HG02623 (cell line): ENCODE measurements at regions not wholly inside any gene's neighbourhood (a gene's known extent, or its start where the extent isn't known, plus 50 kb on each side); places are given as distances from the start of the nearest gene placed in this dataset.

Experiments
- ATAC-seq: cut with Tn5 transposase; IDR thresholded peaks from one replicate; pipeline ENCODE4 v1.9.1; 2021; ENCODE audit warnings: moderate library complexity; ENCODE audit not compliant: unreplicated experiment

DNA sequence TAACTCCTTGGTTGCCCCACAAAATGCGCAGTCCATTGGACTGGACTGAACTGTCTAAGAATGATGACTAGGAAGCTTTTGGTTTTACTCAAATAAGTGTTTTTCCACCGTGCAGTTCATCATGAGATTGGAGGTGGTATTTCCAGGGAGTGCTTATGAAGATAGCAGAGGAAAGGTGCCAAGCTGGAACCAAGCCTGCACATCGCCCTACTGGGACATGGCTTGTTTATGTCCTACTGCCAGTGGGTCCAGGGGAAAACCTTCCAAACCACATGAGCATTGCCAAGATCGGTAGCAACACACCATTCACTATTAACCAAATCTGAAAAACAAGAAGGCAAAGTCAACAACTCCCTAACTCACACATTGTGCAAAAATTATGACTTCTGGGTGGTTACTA, 54.7 kb upstream of the DSCAM start:
- ATAC-seq: no peak

DNA sequence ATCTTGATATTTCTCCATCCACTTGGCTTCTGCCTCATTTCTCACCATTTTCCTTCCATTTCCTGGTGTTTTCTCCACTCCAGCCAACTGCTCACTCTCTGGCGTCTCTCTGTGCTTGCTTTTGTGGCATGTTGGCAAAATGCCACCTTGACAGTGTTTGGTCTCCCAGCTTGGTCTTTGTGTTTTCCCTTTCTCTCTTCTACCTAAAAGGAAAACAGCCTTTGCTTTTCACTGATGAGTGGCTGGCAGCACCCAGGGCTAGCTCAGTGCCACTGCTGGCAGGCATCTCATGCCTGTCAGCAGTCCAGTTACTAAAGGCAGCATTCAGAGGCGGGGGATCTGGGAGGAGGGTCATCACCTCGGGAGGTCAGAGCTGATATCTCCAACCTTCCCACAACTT, 55.3 kb upstream of the DSCAM start:
- ATAC-seq: no peak

DNA sequence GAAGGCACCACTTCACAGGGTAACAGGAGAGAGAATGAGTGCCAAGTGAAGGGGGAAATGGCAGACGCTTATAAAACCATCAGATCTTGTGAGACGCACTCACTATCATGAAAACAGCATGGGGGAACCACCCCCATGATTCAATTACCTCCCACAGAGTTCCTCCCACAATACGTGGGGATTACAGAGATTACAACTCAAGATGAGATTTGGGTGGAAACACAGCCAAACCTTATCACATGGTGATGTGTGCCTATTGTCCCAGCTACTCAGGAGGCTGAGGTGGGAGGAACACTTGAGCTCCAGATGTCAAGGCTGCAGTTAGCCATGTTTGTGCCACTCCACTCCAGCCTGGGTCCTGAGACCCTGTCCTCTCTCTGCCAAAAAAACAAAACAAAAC, 56.0 kb upstream of the DSCAM start:
- ATAC-seq: no peak

DNA sequence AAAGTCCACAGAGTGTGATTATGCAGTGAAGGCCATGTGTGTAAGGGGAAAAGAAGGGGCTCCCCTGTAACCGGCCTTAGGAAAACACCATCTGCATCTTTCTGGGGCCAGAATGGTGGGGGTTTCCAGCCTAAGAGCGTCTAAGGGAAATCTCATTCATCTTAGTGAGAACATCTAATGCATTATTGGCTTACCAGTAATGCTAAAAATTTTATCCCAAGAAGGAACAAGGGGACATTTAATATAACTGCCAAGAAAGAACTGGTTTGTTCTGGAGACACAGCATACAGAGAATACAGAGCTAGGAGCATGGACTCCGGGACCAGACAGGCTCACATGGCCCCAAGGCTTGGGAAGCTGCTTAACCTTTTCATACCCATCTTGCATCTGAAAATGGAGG, 58.3 kb upstream of the DSCAM start:
- no peak for ATAC-seq

DNA sequence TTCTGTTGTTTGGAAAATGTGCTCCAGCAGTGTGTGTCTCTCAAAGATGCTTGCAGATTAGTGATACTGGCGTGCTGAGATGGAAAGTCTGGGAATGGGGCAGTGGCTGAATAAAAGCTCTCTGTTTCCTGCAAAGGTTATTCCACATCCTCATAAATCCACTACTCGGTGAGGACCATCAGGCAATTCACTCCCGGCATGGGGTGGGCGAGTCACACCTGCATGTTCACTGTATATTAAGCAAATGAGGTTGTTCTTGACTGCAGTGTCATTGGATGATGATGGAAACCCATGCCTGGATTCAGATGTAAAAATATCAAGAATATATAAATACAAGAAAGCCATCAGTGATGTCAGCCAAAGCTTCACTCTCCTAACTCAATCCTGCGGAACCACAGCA, 65.4 kb upstream of the DSCAM start:
- no peak for ATAC-seq

DNA sequence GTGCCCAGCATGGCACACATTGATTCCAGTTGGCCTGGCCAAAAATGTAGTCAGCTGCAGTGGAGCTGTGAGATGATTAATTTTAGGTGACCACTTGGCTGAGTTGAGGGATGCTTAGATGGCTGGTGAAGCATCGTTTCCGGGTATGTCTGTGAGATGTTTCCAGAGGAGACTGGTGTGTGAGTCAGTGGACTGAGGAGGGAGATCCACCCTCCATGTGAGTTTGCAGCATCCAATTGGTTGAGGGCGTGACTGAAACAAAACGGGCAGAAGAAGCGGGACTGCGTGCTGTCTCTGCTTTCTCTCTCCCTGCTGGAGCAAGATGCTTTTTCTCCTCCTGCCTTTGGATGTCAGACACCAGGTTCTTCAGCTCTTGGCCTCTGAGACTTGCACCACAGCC, 68.2 kb upstream of the DSCAM start:
- ATAC-seq: no peak

DNA sequence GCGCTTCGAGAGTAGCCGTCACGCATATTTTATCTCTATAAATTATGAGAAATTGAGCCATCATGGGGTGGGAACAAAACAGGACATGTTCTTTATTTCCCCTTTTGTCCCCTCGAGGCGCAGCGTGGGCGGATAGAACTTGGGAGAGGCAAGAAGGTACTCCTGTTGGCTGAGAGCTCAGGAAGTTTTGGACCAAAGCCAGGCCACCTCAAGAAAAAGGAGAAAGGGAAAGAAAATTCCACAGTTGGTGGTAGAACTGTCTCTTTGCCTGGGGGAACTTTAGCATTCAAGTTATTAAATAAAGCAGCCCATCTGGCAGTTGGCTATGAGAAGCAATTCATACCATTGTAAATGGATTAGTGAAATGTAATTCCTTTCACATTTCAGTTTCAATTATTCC, 76.4 kb upstream of the DSCAM start:
- ATAC-seq: no peak

DNA sequence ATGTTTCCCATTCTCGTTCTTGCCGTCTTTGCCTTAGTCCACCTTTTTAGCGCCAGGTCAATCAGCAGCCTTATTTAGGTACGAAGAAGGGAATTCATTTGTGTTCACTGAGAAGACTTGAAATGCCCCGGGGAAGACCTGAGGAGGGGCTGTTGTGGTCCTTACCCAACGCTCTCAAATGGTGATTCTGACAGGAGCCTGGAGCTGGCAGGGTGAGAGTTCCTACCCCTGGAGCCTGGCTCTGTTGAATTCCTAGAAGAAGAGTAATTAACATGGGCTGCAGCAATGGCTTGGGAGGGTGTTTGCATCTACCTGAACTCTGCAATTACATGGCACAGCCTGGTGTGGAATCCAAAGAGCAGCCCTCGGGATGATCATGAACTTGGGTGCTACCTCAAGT, 76.9 kb upstream of the DSCAM start:
- ATAC-seq: no peak

DNA sequence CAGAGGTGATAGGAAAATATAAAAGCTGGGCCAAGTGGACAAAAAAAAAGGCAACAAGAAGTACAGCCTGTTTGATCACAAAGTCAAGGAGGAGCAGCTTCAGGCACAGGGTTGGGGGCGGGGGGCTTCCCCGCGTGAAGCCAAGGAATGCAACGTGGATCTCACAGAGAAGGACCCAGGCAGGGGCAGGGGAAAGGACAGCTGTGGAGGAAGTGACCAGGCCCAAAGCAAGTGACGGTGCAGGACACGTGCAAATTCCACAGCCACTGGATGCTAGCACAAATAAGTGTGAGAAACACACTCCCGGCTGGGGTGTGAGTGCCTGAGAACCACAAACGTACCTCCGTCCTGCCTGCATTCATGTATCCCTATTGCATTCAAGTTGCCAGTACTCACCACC, 77.7 kb upstream of the DSCAM start:
- ATAC-seq: no peak

DNA sequence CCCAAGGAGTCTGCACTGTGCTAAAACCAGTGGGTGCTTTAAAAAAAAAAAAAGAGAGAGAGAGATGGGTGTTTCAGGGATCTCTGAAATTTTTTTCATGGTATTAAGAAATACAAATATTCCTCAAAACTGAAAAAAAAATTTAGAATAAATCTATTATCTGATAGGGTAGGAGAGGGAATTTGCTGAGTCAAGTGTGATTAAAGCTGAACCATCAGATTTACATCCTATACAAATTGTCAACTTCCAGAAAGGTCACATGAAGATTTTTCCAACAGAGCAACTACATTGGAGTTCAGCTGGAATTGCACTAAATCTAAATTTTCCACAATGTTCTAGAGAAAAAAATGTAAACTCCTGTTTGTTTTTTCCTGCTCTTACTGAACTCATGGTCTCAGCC, 79.3 kb upstream of the DSCAM start:
- no peak for ATAC-seq

DNA sequence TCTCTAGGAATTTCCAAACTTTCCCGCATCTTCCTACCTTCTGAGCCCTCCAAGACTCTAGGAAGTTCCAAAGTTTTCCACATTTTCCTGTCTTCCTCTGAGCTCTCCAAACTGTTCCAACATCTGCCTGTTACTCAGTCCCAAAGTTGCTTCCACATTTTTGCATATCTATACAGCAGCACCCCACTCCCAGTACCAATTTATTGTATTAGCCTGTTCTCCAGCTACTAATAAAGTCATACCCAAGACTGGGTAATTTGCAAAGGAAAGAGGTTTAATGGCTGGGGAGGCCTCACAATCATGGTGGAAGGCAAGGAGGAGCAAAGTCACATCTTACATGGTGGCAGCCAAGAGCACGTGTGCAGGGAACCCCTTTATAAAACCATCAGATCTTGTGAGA, 82.9 kb upstream of the DSCAM start:
- no peak for ATAC-seq

DNA sequence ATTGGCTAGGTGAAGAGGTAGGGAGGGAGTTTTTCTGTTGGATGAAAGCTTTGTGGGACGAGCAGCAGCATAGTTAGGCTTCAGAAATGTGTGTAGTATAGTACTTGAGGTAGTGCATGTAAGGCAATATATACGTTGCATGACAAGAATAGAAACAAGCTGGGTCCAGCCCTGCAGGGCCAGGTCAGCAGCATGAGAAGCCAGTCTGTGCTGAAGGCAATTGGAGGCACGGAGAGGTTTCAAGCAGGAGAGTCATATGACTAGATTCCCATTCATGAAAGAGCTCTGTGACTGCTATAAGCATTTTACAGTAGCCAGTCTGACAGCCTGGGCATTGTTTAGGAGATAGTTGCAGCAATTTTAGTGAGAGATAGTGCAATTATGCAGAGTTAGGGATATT, 84.2 kb upstream of the DSCAM start:
- ATAC-seq: no peak

DNA sequence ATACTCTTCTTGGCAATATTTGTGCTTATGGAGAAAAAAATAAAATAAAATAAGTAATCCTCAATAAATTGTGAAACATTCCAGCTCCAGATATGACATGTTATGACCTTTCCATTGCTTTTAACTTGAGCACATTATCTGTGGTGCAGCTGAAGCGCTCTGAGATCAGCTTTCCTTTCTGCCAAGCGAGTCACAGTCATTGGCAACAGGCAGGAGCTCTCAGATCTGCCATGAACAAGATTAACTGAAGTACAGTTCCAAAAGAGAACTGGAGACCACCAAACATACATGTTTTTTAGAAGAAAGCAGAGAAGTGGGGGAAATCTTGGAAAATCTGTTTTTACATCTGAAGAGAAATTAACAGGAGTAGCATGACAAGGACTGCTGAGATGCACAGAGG, 89.2 kb upstream of the DSCAM start:
- ATAC-seq: no peak

DNA sequence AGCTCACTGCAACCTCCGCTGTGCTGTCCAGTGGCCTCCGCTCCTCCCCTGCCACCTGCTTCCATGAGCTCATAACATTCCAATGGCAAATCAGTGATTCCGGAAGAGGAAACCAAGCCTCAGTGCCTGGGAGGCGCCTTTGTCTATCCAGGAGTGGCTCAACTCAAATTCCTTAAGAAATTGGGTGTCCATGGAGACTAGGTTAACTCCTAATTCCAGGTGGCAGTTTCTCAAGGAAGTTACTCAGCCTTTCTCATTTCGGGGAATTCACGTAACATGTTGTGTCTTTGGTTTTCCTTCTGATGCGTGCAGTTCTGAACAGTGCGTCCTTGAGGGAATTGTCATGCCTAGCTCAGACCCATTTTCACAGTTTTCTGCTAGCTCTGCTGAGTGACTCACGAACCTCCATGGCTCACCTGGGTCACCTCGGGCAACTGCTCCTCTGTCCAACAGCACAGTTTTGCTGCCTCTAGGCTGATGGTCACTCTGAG, 89.9 kb upstream of the DSCAM start:
- ATAC-seq: no peak

DNA sequence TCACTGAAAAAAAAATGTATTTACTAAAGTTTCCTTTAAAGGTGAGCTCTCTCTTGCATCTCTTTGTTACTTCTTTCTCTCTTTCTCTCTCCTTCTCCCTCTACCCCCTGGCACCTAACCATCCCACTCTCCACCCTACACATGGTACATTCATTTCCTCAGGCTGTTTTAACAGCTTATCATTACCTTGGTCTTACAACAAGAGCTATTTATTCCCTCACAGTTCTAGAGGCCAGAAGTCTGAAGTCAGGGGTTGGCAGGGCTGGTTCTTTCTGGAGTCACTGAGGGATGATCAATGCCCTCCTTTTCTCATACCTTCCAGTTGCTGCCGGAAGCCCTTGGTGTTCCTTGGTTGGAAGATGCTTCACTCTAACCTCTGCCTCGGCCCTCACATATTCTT, 91.1 kb upstream of the DSCAM start:
- no peak for ATAC-seq

DNA sequence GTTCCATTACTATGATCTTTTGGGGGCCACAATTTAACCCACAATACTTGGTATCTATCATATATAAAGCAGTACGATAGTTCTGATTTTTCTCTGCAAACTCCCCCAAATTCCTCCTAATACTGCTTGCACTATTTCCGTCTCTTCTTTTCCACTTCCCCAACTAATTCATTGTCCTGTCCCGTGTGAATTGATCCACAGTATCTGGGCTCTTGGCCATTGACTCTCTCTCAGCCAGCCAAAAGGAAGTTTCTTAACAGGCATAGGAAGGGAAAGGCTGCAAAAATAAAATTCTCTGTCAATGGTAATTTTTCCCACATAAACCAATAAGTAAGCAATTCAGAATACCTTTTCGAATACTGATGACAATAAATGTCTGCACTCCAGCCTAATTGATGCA, 91.7 kb upstream of the DSCAM start:
- no peak for ATAC-seq

DNA sequence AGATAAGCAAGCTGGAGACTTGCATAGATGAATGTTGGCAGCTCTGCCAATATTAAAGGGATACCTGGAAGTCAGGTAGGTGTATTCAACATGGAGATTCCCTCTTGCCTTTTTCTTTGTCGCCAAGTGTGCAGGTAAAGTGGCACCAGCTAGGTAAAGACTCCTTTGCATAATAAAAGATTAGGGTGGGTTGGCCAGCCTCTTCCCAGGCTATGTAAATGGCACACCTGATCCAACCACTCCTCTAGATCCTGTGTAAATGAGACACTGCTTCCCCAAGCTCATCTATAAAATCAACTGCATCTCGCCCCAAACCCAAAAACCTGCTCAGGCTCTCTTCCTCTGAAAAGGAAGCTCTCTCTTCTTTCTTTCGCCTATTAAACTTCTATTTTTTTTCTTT, 100.8 kb upstream of the DSCAM start:
- no peak for ATAC-seq

DNA sequence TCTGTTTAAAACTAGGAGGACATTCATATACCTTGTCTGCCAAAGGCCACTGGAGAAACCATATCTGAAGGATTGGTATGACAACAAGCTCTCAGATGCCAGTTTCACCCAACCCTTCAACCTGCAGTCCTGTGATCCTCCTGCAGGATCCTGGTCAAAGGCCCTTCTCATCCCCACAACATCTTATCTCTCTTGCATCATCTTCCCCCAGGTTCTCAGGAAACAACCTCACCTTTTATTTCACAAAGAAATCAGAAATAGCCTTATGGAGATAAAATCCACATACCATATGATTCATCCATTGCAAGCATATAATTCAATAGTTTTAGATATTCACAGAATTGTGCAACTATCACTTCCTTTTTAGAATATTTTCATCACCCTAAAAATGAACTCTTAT, 104.0 kb upstream of the DSCAM start:
- no peak for ATAC-seq

DNA sequence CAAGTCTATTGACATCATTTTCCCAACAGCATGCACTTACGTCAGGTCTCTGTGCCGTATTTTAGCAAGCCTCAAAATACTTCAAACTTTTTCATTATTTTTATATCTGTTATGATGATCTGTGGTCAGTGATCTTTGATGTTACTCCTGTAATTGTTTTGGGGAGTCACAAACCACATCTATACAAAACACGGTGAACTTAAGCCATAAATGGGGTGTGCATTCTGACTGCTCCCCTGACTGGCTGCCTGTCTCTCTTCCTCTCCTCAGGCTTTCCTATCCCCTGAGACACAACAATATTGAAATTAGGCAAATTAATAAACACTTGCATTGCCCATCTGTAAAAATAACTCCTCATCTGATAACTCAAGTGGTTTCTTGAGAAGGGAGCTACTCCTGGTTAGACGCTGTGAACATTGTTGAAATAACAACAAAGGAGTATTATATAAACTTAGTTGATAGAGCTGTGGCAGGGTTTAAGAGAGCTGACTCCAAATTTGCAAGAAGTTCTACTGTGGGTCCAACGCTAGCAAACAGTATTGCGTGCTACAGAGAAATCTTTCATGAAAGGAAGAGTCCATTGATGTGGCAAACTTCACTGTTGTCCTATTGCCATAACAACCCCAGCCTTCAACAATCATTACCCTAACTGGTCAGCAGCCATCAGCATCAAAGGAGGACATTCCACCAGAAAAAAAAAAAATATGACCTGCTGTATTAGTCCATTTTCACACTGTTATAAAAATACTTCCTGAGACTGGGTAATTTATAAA, 105.8 kb upstream of the DSCAM start:
- ATAC-seq: no peak

DNA sequence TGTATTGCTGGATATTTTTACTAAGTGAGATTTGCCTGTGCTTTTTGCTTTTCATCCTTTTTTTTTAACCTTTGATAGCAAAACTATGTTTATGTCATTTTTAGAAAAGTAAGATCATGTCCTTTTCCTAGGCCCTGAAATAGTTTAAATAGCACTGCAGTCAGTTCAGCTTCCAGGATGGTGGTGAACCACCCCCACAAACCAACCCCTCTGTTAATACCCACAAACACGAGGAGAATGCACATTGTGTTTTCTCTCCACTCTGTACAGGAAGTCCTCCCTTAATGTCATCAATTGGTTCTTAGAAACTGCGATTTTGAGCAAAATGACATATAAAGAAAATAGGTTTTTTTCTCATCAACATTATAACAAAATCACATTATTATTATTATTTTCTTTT, 117.7 kb upstream of the DSCAM start:
- no peak for ATAC-seq

DNA sequence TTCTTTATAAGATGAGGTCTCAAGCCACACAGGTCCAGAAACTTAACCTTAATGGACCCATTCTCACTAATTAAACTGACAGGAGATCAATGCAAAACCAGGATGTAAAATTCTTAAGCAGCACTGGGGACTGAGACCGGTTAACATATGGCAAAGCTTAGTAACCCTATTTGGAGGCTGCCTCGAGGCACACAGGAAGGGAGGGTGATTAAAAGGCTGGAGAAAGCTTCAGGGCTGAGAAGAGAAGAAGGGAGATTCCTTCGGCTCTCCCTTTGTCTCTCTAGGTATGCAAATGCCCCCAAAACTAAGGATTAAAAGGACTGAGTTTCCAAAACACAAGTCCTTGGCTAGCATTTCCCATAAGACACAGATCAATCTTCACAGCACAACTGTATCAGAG, 120.8 kb upstream of the DSCAM start:
- no peak for ATAC-seq

DNA sequence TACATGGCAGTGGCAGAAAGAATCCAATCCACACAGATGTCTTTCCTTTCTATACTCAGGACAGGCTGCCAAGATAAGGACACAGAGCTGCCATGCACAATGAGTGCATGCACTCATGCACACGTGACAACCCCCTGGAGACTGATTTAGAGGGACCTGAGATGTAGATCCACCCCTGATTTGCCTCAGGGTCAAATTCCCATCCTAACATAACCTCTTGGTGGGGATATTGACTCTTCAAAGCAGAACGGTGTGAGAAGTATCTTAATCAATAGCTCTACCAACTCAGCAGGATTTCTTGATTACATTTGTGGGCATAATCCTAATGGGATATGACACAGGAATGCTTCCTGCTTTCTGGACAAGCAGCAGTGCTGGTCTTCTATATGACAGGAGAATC, 125.2 kb upstream of the DSCAM start:
- no peak for ATAC-seq
